KMS-11 (cell line): ENCODE measurements at regions not wholly inside any gene's neighbourhood (a gene's known extent, or its start where the extent isn't known, plus 50 kb on each side); places are given as distances from the start of the nearest gene placed in this dataset.

ENCODE experiments used
- H2AFZ ChIP-seq: fragments of 200-600 bp; sonication (generic); 2 replicates; pipeline ENCODE4 v1.6.1; 2016; ENCODE audit warnings: antibody characterized with exemption, mixed run types, low read depth
- H3K27ac ChIP-seq: fragments of 200-600 bp; sonication (generic); 2 replicates; pipeline ENCODE4 v1.6.1; 2016; ENCODE audit warnings: mild to moderate bottlenecking, mixed run types
- H3K27me3 ChIP-seq: fragments of 200-600 bp; sonication (generic); 2 replicates; pipeline ENCODE4 v1.6.1; 2017; ENCODE audit warnings: mild to moderate bottlenecking, low read depth, mixed run types, moderate library complexity; ENCODE audit not compliant: insufficient read depth
- H3K36me3 ChIP-seq: fragments of 200-600 bp; sonication (generic); 2 replicates; pipeline ENCODE4 v1.6.1; 2017; ENCODE audit warnings: mild to moderate bottlenecking, mixed run types; ENCODE audit not compliant: insufficient read depth
- H3K4me1 ChIP-seq: fragments of 200-600 bp; sonication (generic); 2 replicates; pipeline ENCODE4 v1.6.1; 2016; ENCODE audit warnings: mild to moderate bottlenecking, low read depth, mixed run types; ENCODE audit not compliant: poor library complexity, severe bottlenecking
- H3K4me2 ChIP-seq: fragments of 200-600 bp; sonication (generic); 2 replicates; pipeline ENCODE4 v1.7.0; 2016; ENCODE audit warnings: mild to moderate bottlenecking, mixed run types
- H3K4me3 ChIP-seq: fragments of 200-600 bp; sonication (generic); IDR thresholded peaks from 2 replicates; pipeline ENCODE4 v1.6.1; 2017; ENCODE audit warnings: low read depth, low read length, mixed read lengths; ENCODE audit not compliant: insufficient read depth
- H3K79me2 ChIP-seq: fragments of 200-600 bp; sonication (generic); 2 replicates; pipeline ENCODE4 v1.6.1; 2016; ENCODE audit warnings: low read depth, mixed run types; ENCODE audit not compliant: insufficient read depth
- H3K9ac ChIP-seq: fragments of 200-600 bp; sonication (generic); 2 replicates; pipeline ENCODE4 v1.6.1; 2016; ENCODE audit warnings: mild to moderate bottlenecking, mixed run types
- H4K20me1 ChIP-seq: fragments of 200-600 bp; sonication (generic); 2 replicates; pipeline ENCODE4 v1.6.1; 2016; ENCODE audit warnings: mild to moderate bottlenecking, mixed run types; ENCODE audit not compliant: insufficient read depth
- CTCF ChIP-seq: fragments of 200-600 bp; sonication (generic); conservative IDR thresholded peaks from 2 replicates; pipeline ENCODE4 v1.6.1; 2017; ENCODE audit warnings: low read depth, mild to moderate bottlenecking, antibody characterized with exemption, low read length, moderate library complexity, mixed read lengths

GRCh38 chr10:3366735-3367405 lies 194.3 kb upstream of the PITRM1 start:
- H3K4me3 ChIP-seq: no peak overlapping the region
- H3K79me2 ChIP-seq: no peaks in the 10 kb centered on the region
- no peaks in the 10 kb centered on the region for H4K20me1 ChIP-seq
- H3K9ac ChIP-seq: no peak overlapping the region
- no peak for TF ChIP-seq CTCF
- no peaks in the 10 kb centered on the region for H3K4me1 ChIP-seq
- H3K27ac ChIP-seq: no peak overlapping the region
- H2AFZ ChIP-seq: no peak overlapping the region
- H3K36me3 ChIP-seq: no peaks in the 10 kb centered on the region
- no peaks in the 10 kb centered on the region for H3K27me3 ChIP-seq
- H3K4me2 ChIP-seq: no peak overlapping the region

- H3K79me2 ChIP-seq: no peaks in the 10 kb centered on the region
- H3K4me3 ChIP-seq: no peak overlapping the region
- H3K4me1 ChIP-seq: no peaks in the 10 kb centered on the region
- no peaks in the 10 kb centered on the region for H3K27me3 ChIP-seq
- no peak overlapping the region for H3K9ac ChIP-seq
- no peak overlapping the region for H3K27ac ChIP-seq
- H2AFZ ChIP-seq: no peak overlapping the region
- no peak overlapping the region for H3K4me2 ChIP-seq
- no peaks in the 10 kb centered on the region for H4K20me1 ChIP-seq
- no peaks in the 10 kb centered on the region for H3K36me3 ChIP-seq
- TF ChIP-seq CTCF: no peak
Observed at GRCh38 chr10:3366043-3366442, 193.5 kb upstream of the PITRM1 start.

- H3K36me3 ChIP-seq: no peaks in the 10 kb centered on the region
- no peak overlapping the region for H3K4me3 ChIP-seq
- no peak overlapping the region for H2AFZ ChIP-seq
- no peak overlapping the region for H3K27ac ChIP-seq
- no peaks in the 10 kb centered on the region for H3K4me1 ChIP-seq
- no peak overlapping the region for H3K4me2 ChIP-seq
- no peaks in the 10 kb centered on the region for H3K79me2 ChIP-seq
- no peaks in the 10 kb centered on the region for H4K20me1 ChIP-seq
- no peaks in the 10 kb centered on the region for H3K27me3 ChIP-seq
- no peak for TF ChIP-seq CTCF
- no peak overlapping the region for H3K9ac ChIP-seq
Observed at GRCh38 chr10:3365630-3366029, 193.0 kb upstream of the PITRM1 start.

- no peak overlapping the region for H3K4me2 ChIP-seq
- no peak for TF ChIP-seq CTCF
- no peaks in the 10 kb centered on the region for H3K79me2 ChIP-seq
- H2AFZ ChIP-seq: no peak overlapping the region
- H4K20me1 ChIP-seq: no peaks in the 10 kb centered on the region
- no peaks in the 10 kb centered on the region for H3K36me3 ChIP-seq
- H3K27ac ChIP-seq: no peak overlapping the region
- H3K4me1 ChIP-seq: no peaks in the 10 kb centered on the region
- H3K4me3 ChIP-seq: no peak overlapping the region
- no peak overlapping the region for H3K9ac ChIP-seq
- no peaks in the 10 kb centered on the region for H3K27me3 ChIP-seq
Observed at GRCh38 chr10:3364768-3365480, 192.3 kb upstream of the PITRM1 start.
